H9 (cell line): ENCODE measurements at regions not wholly inside any gene's neighbourhood (a gene's known extent, or its start where the extent isn't known, plus 50 kb on each side); places are given as distances from the start of the nearest gene placed in this dataset.

Experiments used
- DNase-seq: peaks from one replicate; pipeline ENCODE4 v3.0.0-alpha.2; 2017
- H2AFZ ChIP-seq: one replicate; pipeline ENCODE4 v1.6.1; 2013; ENCODE audit warnings: mild to moderate bottlenecking, low read length, control low read depth, moderate library complexity
- H2AK5ac ChIP-seq: 2 replicates; pipeline ENCODE4 v1.6.1; 2013; ENCODE audit warnings: low read length, control low read depth, mixed read lengths; ENCODE audit not compliant: insufficient read length
- H2BK120ac ChIP-seq: one replicate; pipeline ENCODE4 v1.6.1; 2013; ENCODE audit warnings: low read depth, mild to moderate bottlenecking, low read length, control low read depth, inconsistent platforms; ENCODE audit not compliant: poor library complexity, severe bottlenecking
- H2BK12ac ChIP-seq: 2 replicates; pipeline ENCODE4 v1.6.1; 2013; ENCODE audit warnings: low read length, control low read depth, mixed read lengths, low read depth; ENCODE audit not compliant: insufficient read length
- H2BK15ac ChIP-seq: 2 replicates; pipeline ENCODE4 v1.6.1; 2013; ENCODE audit warnings: low read depth, low read length, control low read depth
- H2BK20ac ChIP-seq: one replicate; pipeline ENCODE4 v1.6.1; 2013; ENCODE audit warnings: low read depth, mild to moderate bottlenecking, low read length, control low read depth, inconsistent platforms; ENCODE audit not compliant: poor library complexity, severe bottlenecking
- H2BK5ac ChIP-seq: 2 replicates; pipeline ENCODE4 v1.6.1; 2013; ENCODE audit warnings: low read length, control low read depth, mixed read lengths; ENCODE audit not compliant: insufficient read length
- H3K14ac ChIP-seq: 2 replicates; pipeline ENCODE4 v1.6.1; 2013; ENCODE audit warnings: low read length, control low read depth; ENCODE audit not compliant: insufficient read depth
- H3K18ac ChIP-seq: 2 replicates; pipeline ENCODE4 v1.6.1; 2013; ENCODE audit warnings: low read depth, mild to moderate bottlenecking, mixed read lengths, low read length, control low read depth; ENCODE audit not compliant: insufficient read length
- H3K23ac ChIP-seq: 2 replicates; pipeline ENCODE4 v1.6.1; 2013; ENCODE audit warnings: low read length, control low read depth, mixed read lengths, low read depth; ENCODE audit not compliant: insufficient read length
- H3K23me2 ChIP-seq: 2 replicates; pipeline ENCODE4 v1.6.1; 2013; ENCODE audit warnings: low read depth, mild to moderate bottlenecking, mixed read lengths, low read length, control low read depth; ENCODE audit not compliant: insufficient read length, poor library complexity, severe bottlenecking
- H3K27ac ChIP-seq: 2 replicates; pipeline ENCODE4 v1.5.1; 2013; ENCODE audit warnings: low read length, control low read depth, mixed read lengths, low read depth; ENCODE audit not compliant: insufficient read length
- H3K27me3 ChIP-seq: 2 replicates; pipeline ENCODE4 v1.6.1; 2013; ENCODE audit warnings: low read length, control low read depth, inconsistent platforms; ENCODE audit not compliant: insufficient read depth
- H3K4ac ChIP-seq: 2 replicates; pipeline ENCODE4 v1.6.1; 2013; ENCODE audit warnings: low read depth, mild to moderate bottlenecking, control low read depth, inconsistent platforms, low read length, moderate library complexity
- H3K4me1 ChIP-seq: 2 replicates; pipeline ENCODE4 v1.6.1; 2013; ENCODE audit warnings: low read length, control low read depth, inconsistent platforms; ENCODE audit not compliant: insufficient read depth
- H3K4me2 ChIP-seq: 2 replicates; pipeline ENCODE4 v1.6.1; 2013; ENCODE audit warnings: low read length, control low read depth, mixed read lengths; ENCODE audit not compliant: insufficient read length, insufficient read depth
- H3K56ac ChIP-seq: 2 replicates; pipeline ENCODE4 v1.6.1; 2013; ENCODE audit warnings: low read depth, mild to moderate bottlenecking, mixed read lengths, low read length, control low read depth; ENCODE audit not compliant: insufficient read length
- H3K79me1 ChIP-seq: 2 replicates; pipeline ENCODE4 v1.6.1; 2013; ENCODE audit warnings: low read depth, mild to moderate bottlenecking, moderate library complexity, low read length, control low read depth, inconsistent platforms; ENCODE audit not compliant: insufficient read depth, poor library complexity, severe bottlenecking
- H3K79me2 ChIP-seq: 2 replicates; pipeline ENCODE4 v1.6.1; 2013; ENCODE audit warnings: low read length, control low read depth, inconsistent platforms; ENCODE audit not compliant: insufficient read depth
- H3K9ac ChIP-seq: 2 replicates; pipeline ENCODE4 v1.6.1; 2013; ENCODE audit warnings: low read length, control low read depth, mixed read lengths; ENCODE audit not compliant: insufficient read length; ENCODE audit errors: extremely low read depth
- H3K9me3 ChIP-seq: one replicate; pipeline ENCODE4 v1.6.1; 2013; ENCODE audit warnings: low read depth, low read length, inconsistent platforms; ENCODE audit not compliant: control insufficient read depth
- H3T11ph ChIP-seq: one replicate; pipeline ENCODE4 v1.6.1; 2013; ENCODE audit warnings: mild to moderate bottlenecking, low read length, control low read depth, inconsistent platforms
- H4K20me1 ChIP-seq: one replicate; pipeline ENCODE4 v1.6.1; 2013; ENCODE audit not compliant: control insufficient read depth, insufficient read length, insufficient read depth
- H4K5ac ChIP-seq: 2 replicates; pipeline ENCODE4 v1.6.1; 2013; ENCODE audit warnings: low read depth, mild to moderate bottlenecking, mixed read lengths, low read length, control low read depth; ENCODE audit not compliant: insufficient read length
- H4K8ac ChIP-seq: replicated peaks from 2 replicates; pipeline ENCODE4 v1.6.1; 2013; ENCODE audit warnings: low read length, control low read depth, mixed read lengths, low read depth; ENCODE audit not compliant: insufficient read length
- H4K91ac ChIP-seq: 2 replicates; pipeline ENCODE4 v1.6.1; 2013; ENCODE audit warnings: low read depth, mild to moderate bottlenecking, moderate library complexity, mixed read lengths, low read length, control low read depth; ENCODE audit not compliant: insufficient read length
- H3K27ac Mint-ChIP-seq, 3 experiments: 2 replicates in 2 of 3; 3 replicates in 1 of 3; pipeline ENCODE4 v1.8.0; 2020 to 2021; ENCODE audit warnings: mixed read lengths in 3 of 3, mild to moderate bottlenecking in 1 of 3, moderate library complexity in 1 of 3
- H3K27me3 Mint-ChIP-seq: 2 replicates; pipeline ENCODE4 v1.8.0; 2021; ENCODE audit warnings: low read depth, mild to moderate bottlenecking, moderate library complexity, mixed read lengths
- H3K36me3 Mint-ChIP-seq, 3 experiments: 2 replicates in 2 of 3; 3 replicates in 1 of 3; pipeline ENCODE4 v1.8.0; 2020 to 2021; ENCODE audit warnings: low read depth in 3 of 3, mixed read lengths in 3 of 3; ENCODE audit not compliant: insufficient read depth in 1 of 3
- H3K4me1 Mint-ChIP-seq, 2 experiments: 2 replicates each; pipeline ENCODE4 v1.8.0; 2020; ENCODE audit warnings: mixed read lengths in 2 of 2
- H3K4me3 Mint-ChIP-seq, 2 experiments: 2 replicates in 1 of 2; 3 replicates in 1 of 2; pipeline ENCODE4 v1.8.0; 2020 to 2021; ENCODE audit warnings: mild to moderate bottlenecking in 2 of 2, mixed read lengths in 2 of 2, moderate library complexity in 1 of 2
- H3K9me3 Mint-ChIP-seq, 2 experiments: 2 replicates in 1 of 2; 3 replicates in 1 of 2; pipeline ENCODE4 v1.8.0; 2020; ENCODE audit warnings: mild to moderate bottlenecking in 2 of 2, mixed read lengths in 2 of 2, moderate library complexity in 1 of 2
- CTCF ChIP-seq: fragments of 200-600 bp; sonication (generic); conservative IDR thresholded peaks from 3 replicates; pipeline ENCODE4 v1.8.0; 2021; ENCODE audit warnings: antibody characterized with exemption, mild to moderate bottlenecking
- WGBS: extraction: QIAGEN DNeasy Blood & Tissue Kit; methylation state at CpG from one replicate; pipeline ENCODE4 v1.1.7; 2013; ENCODE audit warnings: missing lambda C conversion rate, low lambda C conversion rate, mixed read lengths; ENCODE audit not compliant: insufficient read length; ENCODE audit errors: extremely low coverage; 5-methylcytosine and 5-hydroxymethylcytosine counted together

- no peak overlapping the region for H3K9ac ChIP-seq
- no peak overlapping the region for H3K56ac ChIP-seq
- H3K18ac ChIP-seq, result no peak overlapping the region
- no peaks in the 10 kb centered on the region for H4K20me1 ChIP-seq
- Mint-ChIP-seq H3K4me1 (no peaks in the 10 kb centered on the region), H3K4me3 (no peak overlapping the region), H3K36me3 (no peaks in the 10 kb centered on the region), H3K9me3 (no peaks in the 10 kb centered on the region), H3K27me3 (no peaks in the 10 kb centered on the region), H3K27ac (no peak overlapping the region)
- H2BK20ac ChIP-seq, result no peak overlapping the region
- no peak overlapping the region for H2BK5ac ChIP-seq
- H3K27ac ChIP-seq, result no peak overlapping the region
- no peak overlapping the region for H3K4ac ChIP-seq
- H4K91ac ChIP-seq, result no peak overlapping the region
- no peaks in the 10 kb centered on the region for H3K4me1 ChIP-seq
- no peaks in the 10 kb centered on the region for H3K9me3 ChIP-seq
- H3K23ac ChIP-seq, result no peak overlapping the region
- no peak overlapping the region for H4K5ac ChIP-seq
- no peak for TF ChIP-seq CTCF
- H3K27me3 ChIP-seq, result no peaks in the 10 kb centered on the region
- no peak overlapping the region for H2AK5ac ChIP-seq
- H2BK120ac ChIP-seq, result no peak overlapping the region
- WGBS, result no CpG with 5 or more reads among the region's 1 CpG
- H3K23me2 ChIP-seq, result no peaks in the 10 kb centered on the region
- H3K79me2 ChIP-seq, result no peaks in the 10 kb centered on the region
- H3T11ph ChIP-seq, result no peak overlapping the region
- H3K79me1 ChIP-seq, result no peaks in the 10 kb centered on the region
- no peak overlapping the region for H2BK15ac ChIP-seq
- H2AFZ ChIP-seq, result no peak overlapping the region
- H3K14ac ChIP-seq, result no peak overlapping the region
- no peak overlapping the region for H2BK12ac ChIP-seq
- DNase-seq, result no peak
- no peak overlapping the region for H3K4me2 ChIP-seq
- no peak overlapping the region for H4K8ac ChIP-seq
These were observed 1458.9 kb upstream of the FLRT2 start for GRCh38 chr14:84071061-84071460.
